KMS-11 (cell line): ENCODE measurements at regions not wholly inside any gene's neighbourhood (a gene's known extent, or its start where the extent isn't known, plus 50 kb on each side); places are given as distances from the start of the nearest gene placed in this dataset.

Experiments used
- H2AFZ ChIP-seq: fragments of 200-600 bp; sonication (generic); 2 replicates; pipeline ENCODE4 v1.6.1; 2016; ENCODE audit warnings: antibody characterized with exemption, mixed run types, low read depth
- H3K27ac ChIP-seq: fragments of 200-600 bp; sonication (generic); 2 replicates; pipeline ENCODE4 v1.6.1; 2016; ENCODE audit warnings: mild to moderate bottlenecking, mixed run types
- H3K27me3 ChIP-seq: fragments of 200-600 bp; sonication (generic); 2 replicates; pipeline ENCODE4 v1.6.1; 2017; ENCODE audit warnings: mild to moderate bottlenecking, low read depth, mixed run types, moderate library complexity; ENCODE audit not compliant: insufficient read depth
- H3K36me3 ChIP-seq: fragments of 200-600 bp; sonication (generic); 2 replicates; pipeline ENCODE4 v1.6.1; 2017; ENCODE audit warnings: mild to moderate bottlenecking, mixed run types; ENCODE audit not compliant: insufficient read depth
- H3K4me1 ChIP-seq: fragments of 200-600 bp; sonication (generic); 2 replicates; pipeline ENCODE4 v1.6.1; 2016; ENCODE audit warnings: mild to moderate bottlenecking, low read depth, mixed run types; ENCODE audit not compliant: poor library complexity, severe bottlenecking
- H3K4me2 ChIP-seq: fragments of 200-600 bp; sonication (generic); 2 replicates; pipeline ENCODE4 v1.7.0; 2016; ENCODE audit warnings: mild to moderate bottlenecking, mixed run types
- H3K4me3 ChIP-seq: fragments of 200-600 bp; sonication (generic); IDR thresholded peaks from 2 replicates; pipeline ENCODE4 v1.6.1; 2017; ENCODE audit warnings: low read depth, low read length, mixed read lengths; ENCODE audit not compliant: insufficient read depth
- H3K79me2 ChIP-seq: fragments of 200-600 bp; sonication (generic); 2 replicates; pipeline ENCODE4 v1.6.1; 2016; ENCODE audit warnings: low read depth, mixed run types; ENCODE audit not compliant: insufficient read depth
- H3K9ac ChIP-seq: fragments of 200-600 bp; sonication (generic); 2 replicates; pipeline ENCODE4 v1.6.1; 2016; ENCODE audit warnings: mild to moderate bottlenecking, mixed run types
- H4K20me1 ChIP-seq: fragments of 200-600 bp; sonication (generic); 2 replicates; pipeline ENCODE4 v1.6.1; 2016; ENCODE audit warnings: mild to moderate bottlenecking, mixed run types; ENCODE audit not compliant: insufficient read depth
- CTCF ChIP-seq: fragments of 200-600 bp; sonication (generic); conservative IDR thresholded peaks from 2 replicates; pipeline ENCODE4 v1.6.1; 2017; ENCODE audit warnings: low read depth, mild to moderate bottlenecking, antibody characterized with exemption, low read length, moderate library complexity, mixed read lengths

GRCh38 chr3:95289295-95289694, 1226.4 kb downstream of the NSUN3 start:
- Histone ChIP-seq H3K27ac (no peak overlapping the region), H3K36me3 (no peaks in the 10 kb centered on the region), H3K27me3 (no peaks in the 10 kb centered on the region), H3K4me3 (no peak overlapping the region), H3K9ac (no peak overlapping the region), H3K4me2 (no peak overlapping the region), H3K4me1 (no peaks in the 10 kb centered on the region), H2AFZ (no peak overlapping the region), H4K20me1 (no peaks in the 10 kb centered on the region), H3K79me2 (no peaks in the 10 kb centered on the region)
- no peak for TF ChIP-seq CTCF

- TF ChIP-seq CTCF = no peak
- H4K20me1 ChIP-seq = no peaks in the 10 kb centered on the region
Observed at GRCh38 chr3:95297581-95297980, 1234.7 kb downstream of the NSUN3 start.

GRCh38 chr3:95302044-95302443, 1239.2 kb downstream of the NSUN3 start:
- TF ChIP-seq CTCF = no peak
- Histone ChIP-seq H3K4me1 (no peaks in the 10 kb centered on the region), H2AFZ (no peak overlapping the region), H3K9ac (no peak overlapping the region), H3K79me2 (no peaks in the 10 kb centered on the region), H3K4me2 (no peak overlapping the region), H3K27me3 (no peaks in the 10 kb centered on the region), H3K36me3 (no peaks in the 10 kb centered on the region), H3K4me3 (no peak overlapping the region), H4K20me1 (no peaks in the 10 kb centered on the region), H3K27ac (no peak overlapping the region)

More at GRCh38 chr3:95297581-95297980, 1234.7 kb downstream of the NSUN3 start:
- no peaks in the 10 kb centered on the region for H3K27me3 ChIP-seq
- no peaks in the 10 kb centered on the region for H3K4me1 ChIP-seq
- H3K4me2 ChIP-seq = no peak overlapping the region
- no peak overlapping the region for H3K9ac ChIP-seq
- H3K79me2 ChIP-seq = no peaks in the 10 kb centered on the region
- no peak overlapping the region for H3K4me3 ChIP-seq
- no peaks in the 10 kb centered on the region for H3K36me3 ChIP-seq
- no peak overlapping the region for H2AFZ ChIP-seq
- H3K27ac ChIP-seq = no peak overlapping the region

- no peak for TF ChIP-seq CTCF
- peaks cover 34% of the 10 kb centered on the region for H3K4me1 ChIP-seq
- H3K9ac ChIP-seq = no peak overlapping the region; the same call in 1 of the 2 replicates
- H4K20me1 ChIP-seq = no peaks in the 10 kb centered on the region
- no peaks in the 10 kb centered on the region for H3K79me2 ChIP-seq
- 0 out of 2 replicates have a peak overlapping the region, but pooled peaks have one; percentile 9 for H2AFZ ChIP-seq
- H3K27me3 ChIP-seq = no peaks in the 10 kb centered on the region
- no peaks in the 10 kb centered on the region for H3K36me3 ChIP-seq
- H3K4me2 ChIP-seq = peak overlapping the region; percentile 96
- H3K27ac ChIP-seq = peak overlapping the region; percentile 41; the same call in 1 of the 2 replicates
- no peak overlapping the region for H3K4me3 ChIP-seq
Observed at GRCh38 chr3:95310560-95310959, 1247.7 kb downstream of the NSUN3 start.

GRCh38 chr3:95311272-95311671, 1248.4 kb downstream of the NSUN3 start:
- Histone ChIP-seq H3K27me3 (no peaks in the 10 kb centered on the region), H3K36me3 (no peaks in the 10 kb centered on the region), H3K4me1 (peaks cover 34% of the 10 kb centered on the region), H2AFZ (peak overlapping the region; percentile 8; the same call in 1 of the 2 replicates), H3K9ac (no peak overlapping the region), H3K4me3 (no peak overlapping the region), H3K79me2 (no peaks in the 10 kb centered on the region), H4K20me1 (no peaks in the 10 kb centered on the region), H3K27ac (peak overlapping the region; percentile 41; the same call in 1 of the 2 replicates), H3K4me2 (peak overlapping the region; percentile 96)
- TF ChIP-seq CTCF = no peak
